ENCODE measurements at regions not wholly inside any gene's neighbourhood (a gene's known extent, or its start where the extent isn't known, plus 50 kb on each side); places are given as distances from the start of the nearest gene placed in this dataset.

DNA sequence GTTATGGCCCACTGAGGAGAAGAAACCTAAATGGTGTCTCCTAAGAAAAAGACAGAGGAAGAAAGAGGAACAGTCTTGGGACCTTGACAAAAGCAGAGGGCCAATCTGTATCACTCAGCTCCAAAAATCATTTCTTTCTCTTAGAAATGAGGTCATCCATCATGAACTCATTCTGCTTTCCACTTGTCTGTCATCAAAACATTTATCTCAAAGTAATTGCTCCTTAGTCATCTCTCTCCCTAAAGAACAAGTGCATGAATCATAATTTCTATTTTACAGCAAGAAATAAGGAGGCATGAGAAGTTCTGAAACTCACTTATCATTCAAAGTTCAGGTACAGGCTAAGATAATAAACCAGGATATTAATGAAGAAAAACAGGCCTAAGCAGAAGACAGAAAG is 375.6 kb downstream of the KCNA4 start:
- TF ChIP-seq POLR2AphosphoS5 (IDR thresholded peaks at IDR 0.05) (no peak), POLR2A (IDR thresholded peaks at IDR 0.05) (no peak), CTCF (IDR thresholded peaks at IDR 0.05) (no peak)

Measured in breast epithelium (tissue), 3 donors.